Endothelial cell of umbilical vein (primary cell): ENCODE measurements at regions not wholly inside any gene's neighbourhood (a gene's known extent, or its start where the extent isn't known, plus 50 kb on each side); places are given as distances from the start of the nearest gene placed in this dataset.
"Not testable (repeated sequence)": the region's sequence is repeated elsewhere in the genome, so short reads cannot be mapped to it uniquely, and the experiment has no call there.

ENCODE experiments used
- EZH2 ChIP-seq: IDR thresholded peaks from 2 replicates; pipeline ENCODE4 v1.6.1; 2012; ENCODE audit warnings: borderline replicate concordance, low read depth, mild to moderate bottlenecking, moderate library complexity, low read length, inconsistent platforms; ENCODE audit not compliant: severe bottlenecking
- FOS ChIP-seq: IDR thresholded peaks from 2 replicates; pipeline ENCODE4 v1.6.1; 2011; ENCODE audit warnings: mild to moderate bottlenecking, low read length, moderate library complexity, borderline replicate concordance; ENCODE audit not compliant: insufficient read depth
- GATA2 ChIP-seq: IDR thresholded peaks from 2 replicates; pipeline ENCODE4 v1.7.0; 2011; ENCODE audit warnings: low read depth, mild to moderate bottlenecking, moderate library complexity, mixed read lengths, low read length; ENCODE audit not compliant: insufficient read length, insufficient read depth
- JUN ChIP-seq: IDR thresholded peaks from 2 replicates; pipeline ENCODE4 v1.6.1; 2011; ENCODE audit warnings: borderline replicate concordance, low read depth; ENCODE audit not compliant: insufficient read length, insufficient read depth
- MYC ChIP-seq: IDR thresholded peaks from one replicate; pipeline ENCODE4 v1.6.1; 2011; ENCODE audit warnings: mild to moderate bottlenecking, low read depth, low read length
- POLR2A ChIP-seq: IDR thresholded peaks from 2 replicates; pipeline ENCODE4 v1.6.1; 2012; ENCODE audit warnings: low read depth, mild to moderate bottlenecking, control low read depth, low read length
- POLR2AphosphoS5 ChIP-seq: IDR thresholded peaks from 2 replicates; pipeline ENCODE4 v1.6.1; 2012; ENCODE audit warnings: low read depth, mild to moderate bottlenecking, control low read depth, low read length, moderate library complexity; ENCODE audit not compliant: insufficient read depth
- TF ChIP-seq, protein P1 (sequence below), 2 donors: IDR thresholded peaks; 1 replicate in 1 of 2; 2 replicates in 1 of 2; pipeline ENCODE4 v1.5.1; 2011; ENCODE audit warnings: low read length in 2 of 2, mild to moderate bottlenecking in 2 of 2, moderate library complexity in 2 of 2, control low read depth in 1 of 2, inconsistent platforms in 1 of 2, low read depth in 1 of 2; ENCODE audit not compliant: insufficient read depth in 1 of 2; ENCODE audit errors: extremely low read depth in 1 of 2
- TF ChIP-seq, protein P2 (sequence below): IDR thresholded peaks from 2 replicates; pipeline ENCODE4 v1.6.1; 2011; ENCODE audit not compliant: insufficient read depth, insufficient read length

DNA sequence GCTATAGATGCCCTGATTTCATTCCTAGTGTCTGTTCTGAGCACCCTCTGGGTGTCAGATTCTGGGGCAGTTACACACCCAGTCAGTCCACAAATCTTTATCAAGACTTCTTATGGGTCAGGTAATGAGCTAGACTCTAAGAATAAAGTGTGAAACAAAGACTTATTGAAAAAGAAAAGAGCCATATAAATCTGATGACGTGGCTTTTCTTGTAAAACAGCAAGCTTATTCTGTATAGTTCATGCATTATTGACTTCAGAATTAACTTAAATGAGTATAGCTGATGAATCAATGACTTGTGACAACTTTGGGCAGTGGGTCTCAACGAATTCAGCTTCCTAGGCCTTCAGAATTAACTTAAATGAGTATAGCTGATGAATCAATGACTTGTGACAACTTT, 1527.5 kb downstream of the TBC1D22A start:
- not testable (repeated sequence) for TF ChIP-seq POLR2A, JUN, EZH2, MYC, POLR2AphosphoS5, FOS, GATA2
- TF ChIP-seq, protein P1, sequence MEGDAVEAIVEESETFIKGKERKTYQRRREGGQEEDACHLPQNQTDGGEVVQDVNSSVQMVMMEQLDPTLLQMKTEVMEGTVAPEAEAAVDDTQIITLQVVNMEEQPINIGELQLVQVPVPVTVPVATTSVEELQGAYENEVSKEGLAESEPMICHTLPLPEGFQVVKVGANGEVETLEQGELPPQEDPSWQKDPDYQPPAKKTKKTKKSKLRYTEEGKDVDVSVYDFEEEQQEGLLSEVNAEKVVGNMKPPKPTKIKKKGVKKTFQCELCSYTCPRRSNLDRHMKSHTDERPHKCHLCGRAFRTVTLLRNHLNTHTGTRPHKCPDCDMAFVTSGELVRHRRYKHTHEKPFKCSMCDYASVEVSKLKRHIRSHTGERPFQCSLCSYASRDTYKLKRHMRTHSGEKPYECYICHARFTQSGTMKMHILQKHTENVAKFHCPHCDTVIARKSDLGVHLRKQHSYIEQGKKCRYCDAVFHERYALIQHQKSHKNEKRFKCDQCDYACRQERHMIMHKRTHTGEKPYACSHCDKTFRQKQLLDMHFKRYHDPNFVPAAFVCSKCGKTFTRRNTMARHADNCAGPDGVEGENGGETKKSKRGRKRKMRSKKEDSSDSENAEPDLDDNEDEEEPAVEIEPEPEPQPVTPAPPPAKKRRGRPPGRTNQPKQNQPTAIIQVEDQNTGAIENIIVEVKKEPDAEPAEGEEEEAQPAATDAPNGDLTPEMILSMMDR (IDR thresholded peaks at IDR 0.05; ENCODE audit: extremely low read depth in 1 of 2, insufficient read depth in 1 of 2, low read depth in 1 of 2, low read length in 2 of 2) = not testable (repeated sequence)
- TF ChIP-seq, protein P2, sequence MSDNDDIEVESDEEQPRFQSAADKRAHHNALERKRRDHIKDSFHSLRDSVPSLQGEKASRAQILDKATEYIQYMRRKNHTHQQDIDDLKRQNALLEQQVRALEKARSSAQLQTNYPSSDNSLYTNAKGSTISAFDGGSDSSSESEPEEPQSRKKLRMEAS = not testable (repeated sequence)
